Endothelial cell (in vitro differentiated cells): ENCODE measurements at regions not wholly inside any gene's neighbourhood (a gene's known extent, or its start where the extent isn't known, plus 50 kb on each side); places are given as distances from the start of the nearest gene placed in this dataset.
"Not testable (repeated sequence)": the region's sequence is repeated elsewhere in the genome, so short reads cannot be mapped to it uniquely, and the experiment has no call there.

Experiments
- DNase-seq: peaks from one replicate; pipeline ENCODE4 v3.0.0; 2021; ENCODE audit warnings: low spot score
- H3K27ac Mint-ChIP-seq: one replicate; pipeline ENCODE4 v1.8.0; 2021; ENCODE audit warnings: mixed read lengths, inconsistent platforms; ENCODE audit not compliant: unreplicated experiment
- H3K27me3 Mint-ChIP-seq: one replicate; pipeline ENCODE4 v1.8.0; 2021; ENCODE audit warnings: mild to moderate bottlenecking, moderate library complexity, mixed read lengths, inconsistent platforms; ENCODE audit not compliant: unreplicated experiment
- H3K36me3 Mint-ChIP-seq: one replicate; pipeline ENCODE4 v1.8.0; 2021; ENCODE audit warnings: mild to moderate bottlenecking, low read depth, mixed read lengths, inconsistent platforms; ENCODE audit not compliant: unreplicated experiment
- H3K4me1 Mint-ChIP-seq: one replicate; pipeline ENCODE4 v1.8.0; 2021; ENCODE audit warnings: mild to moderate bottlenecking, mixed read lengths, inconsistent platforms; ENCODE audit not compliant: unreplicated experiment
- H3K4me3 Mint-ChIP-seq: one replicate; pipeline ENCODE4 v1.8.0; 2021; ENCODE audit warnings: mild to moderate bottlenecking, mixed read lengths, inconsistent platforms; ENCODE audit not compliant: unreplicated experiment
- H3K9me3 Mint-ChIP-seq: one replicate; pipeline ENCODE4 v1.8.0; 2021; ENCODE audit warnings: mixed read lengths, inconsistent platforms; ENCODE audit not compliant: unreplicated experiment
- TF ChIP-seq, protein P1 (sequence below): fragments of 200-600 bp; sonication (generic); IDR thresholded peaks from one replicate; pipeline ENCODE4 v1.5.0; 2021; ENCODE audit warnings: antibody characterized with exemption; ENCODE audit not compliant: unreplicated experiment

DNA sequence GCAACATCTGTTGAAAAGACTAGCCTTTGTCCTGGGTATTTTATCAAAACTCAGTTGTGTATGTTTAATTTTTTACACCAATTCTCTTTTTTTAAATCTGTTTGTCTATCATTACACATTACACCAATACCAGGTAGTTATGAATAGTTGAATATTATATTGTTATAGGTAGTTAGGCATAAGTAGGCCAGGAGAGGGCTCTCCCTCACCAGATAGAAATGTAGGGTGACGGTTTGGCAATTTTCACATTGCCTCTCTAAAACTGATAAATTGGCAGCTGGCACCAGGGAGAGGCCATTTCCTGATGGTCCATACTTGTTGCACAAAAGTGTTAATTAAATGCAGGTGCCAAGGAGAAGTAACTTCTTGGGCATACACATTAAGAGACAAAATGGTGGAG lies 483.1 kb upstream of the EPHA6 start:
- Mint-ChIP-seq H3K9me3 (no peaks in the 10 kb centered on the region), H3K4me3 (no peak overlapping the region), H3K36me3 (no peaks in the 10 kb centered on the region), H3K27ac (no peak overlapping the region), H3K4me1 (peaks cover 2% of the 10 kb centered on the region), H3K27me3 (no peaks in the 10 kb centered on the region)
- DNase-seq, result no peak
- TF ChIP-seq, protein P1, sequence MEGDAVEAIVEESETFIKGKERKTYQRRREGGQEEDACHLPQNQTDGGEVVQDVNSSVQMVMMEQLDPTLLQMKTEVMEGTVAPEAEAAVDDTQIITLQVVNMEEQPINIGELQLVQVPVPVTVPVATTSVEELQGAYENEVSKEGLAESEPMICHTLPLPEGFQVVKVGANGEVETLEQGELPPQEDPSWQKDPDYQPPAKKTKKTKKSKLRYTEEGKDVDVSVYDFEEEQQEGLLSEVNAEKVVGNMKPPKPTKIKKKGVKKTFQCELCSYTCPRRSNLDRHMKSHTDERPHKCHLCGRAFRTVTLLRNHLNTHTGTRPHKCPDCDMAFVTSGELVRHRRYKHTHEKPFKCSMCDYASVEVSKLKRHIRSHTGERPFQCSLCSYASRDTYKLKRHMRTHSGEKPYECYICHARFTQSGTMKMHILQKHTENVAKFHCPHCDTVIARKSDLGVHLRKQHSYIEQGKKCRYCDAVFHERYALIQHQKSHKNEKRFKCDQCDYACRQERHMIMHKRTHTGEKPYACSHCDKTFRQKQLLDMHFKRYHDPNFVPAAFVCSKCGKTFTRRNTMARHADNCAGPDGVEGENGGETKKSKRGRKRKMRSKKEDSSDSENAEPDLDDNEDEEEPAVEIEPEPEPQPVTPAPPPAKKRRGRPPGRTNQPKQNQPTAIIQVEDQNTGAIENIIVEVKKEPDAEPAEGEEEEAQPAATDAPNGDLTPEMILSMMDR, result no peak

DNA sequence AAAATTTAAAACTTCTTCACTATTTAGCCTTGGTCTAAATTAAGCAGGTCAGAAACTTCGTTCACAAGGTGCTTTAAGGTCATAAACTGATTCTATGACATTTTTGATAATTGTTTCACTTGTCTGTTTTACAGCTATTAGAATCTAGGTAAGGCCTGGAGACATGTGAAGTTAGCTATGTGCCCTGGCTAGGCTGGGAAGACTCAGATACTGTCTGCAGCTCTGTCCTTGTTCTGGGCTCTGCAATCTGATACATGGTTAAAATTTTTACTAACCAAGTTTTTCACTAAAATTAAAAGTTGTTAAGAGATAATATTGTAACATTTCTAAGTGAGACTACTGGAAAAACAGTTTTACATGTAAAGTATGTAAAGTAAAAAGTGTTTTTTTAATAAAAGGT lies 479.6 kb upstream of the EPHA6 start:
- Mint-ChIP-seq H3K4me3 (no peak overlapping the region), H3K27ac (no peak overlapping the region), H3K4me1 (peaks cover 2% of the 10 kb centered on the region), H3K9me3 (no peaks in the 10 kb centered on the region), H3K36me3 (no peaks in the 10 kb centered on the region), H3K27me3 (no peaks in the 10 kb centered on the region)
- DNase-seq, result no peak
- TF ChIP-seq, protein P1, result no peak

- no peaks in the 10 kb centered on the region for H3K27me3 Mint-ChIP-seq
- H3K9me3 Mint-ChIP-seq, result no peaks in the 10 kb centered on the region
- H3K4me3 Mint-ChIP-seq, result no peak overlapping the region
- peaks cover 6% of the 10 kb centered on the region for H3K4me1 Mint-ChIP-seq
- no peaks in the 10 kb centered on the region for H3K36me3 Mint-ChIP-seq
- TF ChIP-seq, protein P1, result no peak
- DNase-seq, result no peak
- no peak overlapping the region for H3K27ac Mint-ChIP-seq
Observed at GRCh38 chr3:96347289-96347688, 467.1 kb upstream of the EPHA6 start.

DNA sequence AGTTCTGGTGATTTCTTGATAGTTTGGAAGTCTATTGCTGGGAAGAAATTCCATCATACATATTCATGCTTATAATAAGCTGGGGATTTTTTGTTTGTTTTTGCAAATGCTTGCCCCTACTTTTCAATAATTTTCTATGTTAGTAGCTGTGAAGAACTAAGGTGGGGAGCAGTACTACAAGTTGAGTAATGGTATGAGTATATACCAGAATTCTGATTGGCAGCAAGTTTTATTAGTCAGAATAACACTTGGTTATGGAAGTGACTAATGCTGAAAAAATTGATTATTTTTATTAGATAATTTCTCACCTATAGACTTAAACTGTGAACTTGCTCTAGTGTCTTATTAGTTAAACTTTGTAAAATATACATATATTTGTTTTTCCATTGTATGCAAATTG lies 462.8 kb upstream of the EPHA6 start:
- H3K27me3 Mint-ChIP-seq, H3K4me1 Mint-ChIP-seq, H3K27ac Mint-ChIP-seq, H3K4me3 Mint-ChIP-seq, H3K9me3 Mint-ChIP-seq, H3K36me3 Mint-ChIP-seq, DNase-seq: not testable (repeated sequence)

DNA sequence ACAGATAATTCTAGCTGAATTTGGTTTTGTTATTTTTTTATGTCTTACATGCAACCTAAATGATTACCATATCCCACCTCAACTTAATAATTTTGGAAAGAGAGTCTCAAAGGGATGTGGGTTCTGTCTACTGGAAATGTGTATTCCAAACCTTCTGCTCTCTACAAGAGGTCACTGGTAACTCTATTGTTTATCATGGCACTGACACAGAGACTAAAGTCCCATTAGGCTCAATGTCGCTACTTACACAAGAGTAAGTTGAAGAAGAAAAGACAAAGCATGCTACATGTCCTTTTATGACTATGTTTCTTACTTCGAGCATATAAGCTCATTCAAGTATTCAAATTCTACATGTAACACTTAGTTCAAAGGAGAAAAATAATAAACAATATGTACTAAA lies 460.3 kb upstream of the EPHA6 start:
- no peak overlapping the region for H3K4me3 Mint-ChIP-seq
- no peaks in the 10 kb centered on the region for H3K9me3 Mint-ChIP-seq
- H3K4me1 Mint-ChIP-seq, result no peaks in the 10 kb centered on the region
- TF ChIP-seq, protein P1, result no peak
- H3K27ac Mint-ChIP-seq, result no peak overlapping the region
- no peaks in the 10 kb centered on the region for H3K27me3 Mint-ChIP-seq
- H3K36me3 Mint-ChIP-seq, result no peaks in the 10 kb centered on the region
- no peak for DNase-seq

DNA sequence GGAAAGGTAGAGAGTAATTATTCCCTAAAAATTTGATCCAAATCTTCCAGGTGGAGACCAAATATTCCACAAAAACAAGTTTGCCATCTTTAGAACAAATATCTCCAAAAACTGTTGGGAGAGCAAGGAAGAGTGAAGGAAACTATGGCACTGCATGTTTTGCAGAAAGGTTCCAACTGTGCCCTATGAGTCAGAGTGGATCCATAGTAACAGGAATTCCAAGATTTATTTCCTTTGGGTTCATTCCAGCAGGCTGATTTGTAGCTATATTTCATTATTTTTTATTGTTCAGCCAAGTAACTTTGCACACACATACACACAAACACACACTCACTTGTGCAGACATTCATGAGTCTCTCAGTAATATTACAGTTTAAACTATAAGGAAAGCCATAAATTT lies 459.7 kb upstream of the EPHA6 start:
- Mint-ChIP-seq H3K36me3 (no peaks in the 10 kb centered on the region), H3K4me3 (no peak overlapping the region), H3K27me3 (no peaks in the 10 kb centered on the region), H3K27ac (no peak overlapping the region), H3K9me3 (no peaks in the 10 kb centered on the region), H3K4me1 (no peaks in the 10 kb centered on the region)
- no peak for DNase-seq
- TF ChIP-seq, protein P1, result no peak
